Loucy (cell line): ENCODE measurements at regions not wholly inside any gene's neighbourhood (a gene's known extent, or its start where the extent isn't known, plus 50 kb on each side); places are given as distances from the start of the nearest gene placed in this dataset.

ENCODE experiments used
- H2AFZ ChIP-seq: fragments of 200-600 bp; sonication (generic); 2 replicates; pipeline ENCODE4 v1.6.0; 2016; ENCODE audit warnings: antibody characterized with exemption, mild to moderate bottlenecking, low read length, moderate library complexity
- H3F3A ChIP-seq: fragments of 200-600 bp; 2 replicates; pipeline ENCODE4 v1.6.0; 2016; ENCODE audit warnings: antibody characterized with exemption, low read depth, mild to moderate bottlenecking
- H3K27me3 ChIP-seq: fragments of 200-600 bp; sonication (generic); 2 replicates; pipeline ENCODE4 v1.6.1; 2014; ENCODE audit warnings: low read length, mild to moderate bottlenecking; ENCODE audit not compliant: insufficient read depth, poor library complexity, severe bottlenecking
- H3K36me3 ChIP-seq: fragments of 200-600 bp; sonication (generic); 2 replicates; pipeline ENCODE4 v1.6.1; 2016; ENCODE audit warnings: low read length; ENCODE audit not compliant: insufficient read depth
- H3K4me1 ChIP-seq: fragments of 200-600 bp; sonication (generic); 2 replicates; pipeline ENCODE4 v1.5.1; 2014; ENCODE audit warnings: low read length, mild to moderate bottlenecking; ENCODE audit not compliant: insufficient read depth, poor library complexity, severe bottlenecking
- H3K4me2 ChIP-seq: fragments of 200-600 bp; sonication (generic); 2 replicates; pipeline ENCODE4 v1.6.0; 2014; ENCODE audit warnings: antibody characterized with exemption, low read length, low read depth, mild to moderate bottlenecking; ENCODE audit not compliant: poor library complexity, severe bottlenecking
- H3K4me3 ChIP-seq: fragments of 200-600 bp; sonication (generic); 2 replicates; pipeline ENCODE4 v1.5.1; 2014; ENCODE audit warnings: low read length, mild to moderate bottlenecking, mixed read lengths; ENCODE audit not compliant: poor library complexity, severe bottlenecking
- H3K79me2 ChIP-seq: fragments of 200-600 bp; sonication (generic); 2 replicates; pipeline ENCODE4 v1.6.1; 2014; ENCODE audit warnings: low read length; ENCODE audit not compliant: insufficient read depth
- H3K9ac ChIP-seq: fragments of 200-600 bp; sonication (generic); 2 replicates; pipeline ENCODE4 v1.6.0; 2014; ENCODE audit warnings: mild to moderate bottlenecking, low read depth, low read length, moderate library complexity; ENCODE audit not compliant: poor library complexity, severe bottlenecking
- H3K9me2 ChIP-seq: fragments of 200-600 bp; sonication (generic); replicated peaks from 2 replicates; pipeline ENCODE4 v1.6.1; 2016; ENCODE audit warnings: low read depth, low read length, mixed read lengths
- H3K9me3 ChIP-seq: fragments of 200-600 bp; sonication (generic); 2 replicates; pipeline ENCODE4 v1.6.1; 2014; ENCODE audit warnings: mild to moderate bottlenecking, antibody characterized with exemption, low read length, low read depth; ENCODE audit not compliant: insufficient read depth
- H4K20me1 ChIP-seq: fragments of 200-600 bp; sonication (generic); 2 replicates; pipeline ENCODE4 v1.6.0; 2014; ENCODE audit warnings: antibody characterized with exemption, low read length, mild to moderate bottlenecking; ENCODE audit not compliant: insufficient read depth, poor library complexity, severe bottlenecking
- EZH2phosphoT487 ChIP-seq: fragments of 200-600 bp; IDR thresholded peaks from 2 replicates; pipeline ENCODE4 v1.6.1; 2018; ENCODE audit warnings: antibody characterized with exemption, mild to moderate bottlenecking, moderate library complexity, borderline replicate concordance
- TF ChIP-seq, protein P1 (sequence below): fragments of 200-600 bp; sonication (generic); conservative IDR thresholded peaks from 2 replicates; pipeline ENCODE4 v1.5.1; 2014; ENCODE audit warnings: mild to moderate bottlenecking, antibody characterized with exemption, low read length

- Histone ChIP-seq H3K9me2 (no peaks in the 10 kb centered on the region), H3K4me1 (no peaks in the 10 kb centered on the region), H3K79me2 (no peaks in the 10 kb centered on the region), H3K36me3 (no peaks in the 10 kb centered on the region), H3K9ac (no peak overlapping the region), H3K4me2 (no peak overlapping the region), H3K9me3 (no peaks in the 10 kb centered on the region; the same call in 1 of the 2 replicates), H4K20me1 (no peaks in the 10 kb centered on the region), H3K4me3 (no peak overlapping the region), H2AFZ (no peak overlapping the region), H3K27me3 (no peaks in the 10 kb centered on the region), H3F3A (no peaks in the 10 kb centered on the region)
- TF ChIP-seq, protein P1, sequence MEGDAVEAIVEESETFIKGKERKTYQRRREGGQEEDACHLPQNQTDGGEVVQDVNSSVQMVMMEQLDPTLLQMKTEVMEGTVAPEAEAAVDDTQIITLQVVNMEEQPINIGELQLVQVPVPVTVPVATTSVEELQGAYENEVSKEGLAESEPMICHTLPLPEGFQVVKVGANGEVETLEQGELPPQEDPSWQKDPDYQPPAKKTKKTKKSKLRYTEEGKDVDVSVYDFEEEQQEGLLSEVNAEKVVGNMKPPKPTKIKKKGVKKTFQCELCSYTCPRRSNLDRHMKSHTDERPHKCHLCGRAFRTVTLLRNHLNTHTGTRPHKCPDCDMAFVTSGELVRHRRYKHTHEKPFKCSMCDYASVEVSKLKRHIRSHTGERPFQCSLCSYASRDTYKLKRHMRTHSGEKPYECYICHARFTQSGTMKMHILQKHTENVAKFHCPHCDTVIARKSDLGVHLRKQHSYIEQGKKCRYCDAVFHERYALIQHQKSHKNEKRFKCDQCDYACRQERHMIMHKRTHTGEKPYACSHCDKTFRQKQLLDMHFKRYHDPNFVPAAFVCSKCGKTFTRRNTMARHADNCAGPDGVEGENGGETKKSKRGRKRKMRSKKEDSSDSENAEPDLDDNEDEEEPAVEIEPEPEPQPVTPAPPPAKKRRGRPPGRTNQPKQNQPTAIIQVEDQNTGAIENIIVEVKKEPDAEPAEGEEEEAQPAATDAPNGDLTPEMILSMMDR = no peak
- no peak for TF ChIP-seq EZH2phosphoT487
These were observed 121.1 kb upstream of the TSHZ3 start for GRCh38 chr19:31470229-31470939.

GRCh38 chr19:31470952-31471351 is 121.7 kb upstream of the TSHZ3 start:
- H3F3A ChIP-seq = no peaks in the 10 kb centered on the region
- H3K9me3 ChIP-seq = no peaks in the 10 kb centered on the region; the same call in 1 of the 2 replicates
- H3K9ac ChIP-seq = no peak overlapping the region
- H4K20me1 ChIP-seq = no peaks in the 10 kb centered on the region
- no peak overlapping the region for H3K4me3 ChIP-seq
- no peaks in the 10 kb centered on the region for H3K27me3 ChIP-seq
- no peaks in the 10 kb centered on the region for H3K9me2 ChIP-seq
- no peaks in the 10 kb centered on the region for H3K79me2 ChIP-seq
- H3K4me1 ChIP-seq = no peaks in the 10 kb centered on the region
- TF ChIP-seq, protein P1 = no peak
- TF ChIP-seq EZH2phosphoT487 = no peak
- no peak overlapping the region for H2AFZ ChIP-seq
- no peaks in the 10 kb centered on the region for H3K36me3 ChIP-seq
- H3K4me2 ChIP-seq = no peak overlapping the region

DNA sequence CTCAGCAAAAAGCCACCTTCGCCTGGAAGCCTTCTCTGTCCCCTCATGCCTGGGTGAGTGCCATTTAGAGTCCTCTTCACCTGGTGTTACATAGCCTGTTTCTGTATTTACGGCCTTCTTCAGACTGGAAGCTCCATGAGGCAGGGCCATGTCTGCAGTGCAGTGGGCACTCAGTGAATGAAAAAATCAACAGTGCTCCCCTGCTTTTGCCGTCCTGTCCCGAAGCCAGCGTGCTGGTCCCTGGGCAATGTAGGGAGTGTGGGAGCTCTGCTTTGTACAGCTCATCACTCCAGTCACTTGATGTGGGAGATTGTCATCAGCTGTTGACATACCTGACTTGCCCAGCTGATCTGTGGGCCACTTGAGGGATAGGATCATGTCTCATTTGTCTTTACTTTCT is 129.0 kb upstream of the TSHZ3 start:
- TF ChIP-seq, protein P1 = no peak
- TF ChIP-seq EZH2phosphoT487 = no peak
- Histone ChIP-seq H3K9ac (no peak overlapping the region), H3K36me3 (no peaks in the 10 kb centered on the region), H2AFZ (no peak overlapping the region), H3K4me2 (no peak overlapping the region), H3K79me2 (no peaks in the 10 kb centered on the region), H3K4me3 (no peak overlapping the region), H3K9me2 (no peaks in the 10 kb centered on the region), H3K4me1 (no peaks in the 10 kb centered on the region), H3F3A (no peaks in the 10 kb centered on the region), H4K20me1 (no peaks in the 10 kb centered on the region), H3K27me3 (no peaks in the 10 kb centered on the region), H3K9me3 (no peaks in the 10 kb centered on the region)
